K562 (cell line): ENCODE measurements at regions not wholly inside any gene's neighbourhood (a gene's known extent, or its start where the extent isn't known, plus 50 kb on each side); places are given as distances from the start of the nearest gene placed in this dataset.

Source experiments
- ATAC-seq: fragments of 200-7000 bp; cut with Tn5 transposase; 3 replicates; pipeline ENCODE4 v1.9.1; 2020; ENCODE audit warnings: moderate library complexity
- BruUV-seq: library from RNA; stranded (reverse); fragments of 400-500 nt; replicated peaks from 2 replicates; lab custom pipeline; 2021; lab: Mats Ljungman, UMichigan
- CTCF ChIA-PET: fragments of 300-600 bp; formaldehyde crosslinking; extraction: SDS; loops from one replicate; lab custom pipeline; 2021; ENCODE audit warnings: low intra/inter-chr PET ratio; lab: Yijun Ruan, JAX
- POLR2A ChIA-PET: fragments of 300-600, 350-650 bp; sonication (Branson Sonifier 250); formaldehyde crosslinking; extraction: SDS; loops from one replicate; lab custom pipeline; 2021; ENCODE audit warnings: antibody characterized with exemption, inconsistent platforms; lab: Yijun Ruan, JAX
- DNase-seq, 4 experiments: peaks; one replicate each; pipeline versions ENCODE4 v3.0.0 to v3.0.0-alpha.2; 2011 to 2018; ENCODE audit warnings: low spot score in 3 of 4, mixed read lengths in 3 of 4; ENCODE audit errors: extremely low read depth in 1 of 4
- FAIRE-seq: peaks from 2 replicates; lab custom pipeline; 2011; peaks lifted over from hg19 to GRCh38; lab: Jason Lieb, UNC
- H2AFZ ChIP-seq: 2 replicates; pipeline ENCODE4 v1.6.0; 2011; ENCODE audit warnings: low read depth, low read length, control low read depth, inconsistent platforms
- H3K27ac ChIP-seq: fragments of 200-600 bp; 3 replicates; pipeline ENCODE4 v1.8.0; 2011; ENCODE audit warnings: low read depth, mild to moderate bottlenecking, control low read depth, inconsistent platforms, low read length, moderate library complexity, mixed read lengths; ENCODE audit errors: extremely low read depth
- H3K27me3 ChIP-seq, 2 experiments: fragments of 300-600 bp in 1 of 2; 2 replicates in 1 of 2; 3 replicates in 1 of 2; pipeline versions ENCODE4 v1.6.0 to v1.8.0; 2011; ENCODE audit warnings: inconsistent platforms in 2 of 2, low read length in 2 of 2, mild to moderate bottlenecking in 1 of 2, mixed read lengths in 1 of 2, moderate library complexity in 1 of 2; ENCODE audit not compliant: control insufficient read depth in 2 of 2, insufficient read depth in 2 of 2
- H3K36me3 ChIP-seq: fragments of 300-600 bp; 3 replicates; pipeline ENCODE4 v1.8.0; 2011; ENCODE audit warnings: mild to moderate bottlenecking, low read length, inconsistent platforms; ENCODE audit not compliant: control insufficient read depth, insufficient read depth
- H3K4me1 ChIP-seq, 2 experiments: fragments of 200-600 bp in 1 of 2; replicated peaks in 1 of 2; 2 replicates in 1 of 2; 3 replicates in 1 of 2; pipeline versions ENCODE4 v1.5.1 to v1.8.0; 2011; ENCODE audit warnings: inconsistent platforms in 2 of 2, low read length in 2 of 2, mild to moderate bottlenecking in 1 of 2, mixed read lengths in 1 of 2, moderate library complexity in 1 of 2; ENCODE audit not compliant: control insufficient read depth in 2 of 2, insufficient read depth in 2 of 2
- H3K4me2 ChIP-seq: 2 replicates; pipeline ENCODE4 v1.6.1; 2011; ENCODE audit warnings: low read length, control low read depth, inconsistent platforms, mixed read lengths; ENCODE audit not compliant: insufficient read depth
- H3K4me3 ChIP-seq: fragments of 200-600 bp; sonication (generic), shearing (Covaris generic); 2 replicates; pipeline ENCODE4 v1.5.1; 2016; ENCODE audit warnings: control low read depth, inconsistent platforms
- H3K79me2 ChIP-seq: fragments of 200-600 bp; 3 replicates; pipeline ENCODE4 v1.8.0; 2011; ENCODE audit warnings: low read length, inconsistent platforms; ENCODE audit not compliant: control insufficient read depth, insufficient read depth
- H3K9ac ChIP-seq, 2 experiments: 2 replicates each; pipeline versions ENCODE4 v1.6.0 to v1.6.1; 2011; ENCODE audit warnings: low read depth in 2 of 2, low read length in 2 of 2, control low read depth in 1 of 2, inconsistent platforms in 1 of 2, mild to moderate bottlenecking in 1 of 2, mixed read lengths in 1 of 2; ENCODE audit not compliant: insufficient read depth in 1 of 2
- H3K9me1 ChIP-seq: one replicate; pipeline ENCODE4 v1.6.0; 2011; ENCODE audit warnings: inconsistent platforms, mild to moderate bottlenecking, low read length, moderate library complexity; ENCODE audit not compliant: control insufficient read depth, insufficient read depth
- H3K9me3 ChIP-seq: replicated peaks from 2 replicates; pipeline ENCODE4 v1.5.1; 2011; ENCODE audit warnings: low read depth, low read length, inconsistent platforms; ENCODE audit not compliant: control insufficient read depth, insufficient read depth
- H4K20me1 ChIP-seq: replicated peaks from 2 replicates; pipeline ENCODE4 v1.6.1; 2011; ENCODE audit warnings: low read length, inconsistent platforms, mixed read lengths; ENCODE audit not compliant: control insufficient read depth, insufficient read depth
- CHD2 ChIP-seq: IDR thresholded peaks from 2 replicates; pipeline ENCODE4 v1.6.1; 2011; ENCODE audit warnings: low read depth, low read length
- SIX5 ChIP-seq, 2 experiments: IDR thresholded peaks; 2 replicates each; pipeline ENCODE4 v1.6.1; 2011; ENCODE audit warnings: low read length in 2 of 2, borderline replicate concordance in 1 of 2, low read depth in 1 of 2, mild to moderate bottlenecking in 1 of 2, moderate library complexity in 1 of 2; ENCODE audit not compliant: insufficient read depth in 1 of 2
- SNAPC5 ChIP-seq: fragments of 250-450 bp; sonication (Bioruptor Pico); IDR thresholded peaks from 2 replicates; pipeline ENCODE4 v1.8.0; 2021; ENCODE audit warnings: moderate library complexity, mild to moderate bottlenecking, inconsistent platforms
- TARDBP ChIP-seq: fragments of 450-650 bp; IDR thresholded peaks from 2 replicates; pipeline ENCODE4 v1.6.1; 2016
- ZNF12 ChIP-seq: sonication (generic); formaldehyde crosslinking; IDR thresholded peaks from 2 replicates; pipeline ENCODE4 v1.4.0; 2020; ENCODE audit warnings: mild to moderate bottlenecking, missing genetic modification reagents
- WGBS: fragments of 100-300 bp; shearing (Covaris generic); methylation state at CpG from one replicate; pipeline ENCODE4 v1.1.6; 2016; ENCODE audit warnings: low coverage, mixed read lengths; ENCODE audit not compliant: insufficient coverage; ENCODE audit errors: missing lambda C conversion rate; 5-methylcytosine and 5-hydroxymethylcytosine counted together
- in situ Hi-C: fragments of 300-500 bp; cut with MboI; formaldehyde crosslinking; loops from 4 replicates; pipeline ENCODE4 v1.15.0; 2018; ENCODE audit warnings: inconsistent platforms, mixed read lengths
- intact Hi-C: fragments of 100-400 bp; cut with micrococcal nuclease; formaldehyde crosslinking; loops from 2 replicates; pipeline ENCODE4 v1.14.2; 2022
- TF ChIP-seq, protein P1 (sequence below): fragments of 450-650 bp; conservative IDR thresholded peaks from 2 replicates; pipeline ENCODE4 v1.6.1; 2016; ENCODE audit warnings: missing genetic modification characterization, low read depth, mild to moderate bottlenecking, control low read depth, missing compliant biosample characterization
- TF ChIP-seq, protein P2 (sequence below): conservative IDR thresholded peaks from 2 replicates; pipeline ENCODE4 v1.6.1; 2011; ENCODE audit warnings: low read depth, mild to moderate bottlenecking, low read length; ENCODE audit not compliant: control insufficient read depth
- TF ChIP-seq, protein P3 (sequence below): fragments of 450-650 bp; formaldehyde crosslinking; conservative IDR thresholded peaks from 2 replicates; pipeline ENCODE4 v1.4.0; 2022; ENCODE audit warnings: mild to moderate bottlenecking, missing genetic modification characterization

DNA sequence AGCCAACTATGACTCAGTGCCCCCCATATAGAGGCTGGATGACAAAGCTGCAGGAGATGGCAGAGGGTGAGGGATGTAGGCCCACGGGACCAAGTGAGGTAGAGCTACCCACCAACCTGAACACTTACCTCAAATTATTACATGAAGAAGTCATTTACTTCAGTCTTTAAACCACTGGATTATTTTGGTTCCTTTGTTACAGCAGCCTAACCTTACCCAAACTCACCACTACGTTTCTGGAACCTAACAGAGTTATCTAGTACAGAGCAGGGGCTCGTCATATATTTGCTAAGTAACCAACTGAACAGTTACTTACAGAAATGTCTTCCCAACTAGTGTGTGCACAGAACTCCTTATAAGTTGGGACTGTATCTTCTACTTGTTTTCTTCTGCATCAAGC is 85.2 kb upstream of the IGF1 start:
- DNase-seq (no peak), FAIRE-seq (no peak), ATAC-seq (no peak)
- Histone ChIP-seq H3K27me3 (no peaks in the 10 kb centered on the region), H3K9ac (no peak overlapping the region), H2AFZ (no peak overlapping the region), H3K79me2 (no peaks in the 10 kb centered on the region), H3K4me2 (no peak overlapping the region), H3K4me1 (no peaks in the 10 kb centered on the region), H3K9me3 (0 out of 2 replicates have a peak, but pooled peaks cover 2% of the 10 kb centered on the region), H4K20me1 (no peaks in the 10 kb centered on the region), H3K4me3 (no peak overlapping the region), H3K27ac (no peak overlapping the region), H3K36me3 (no peaks in the 10 kb centered on the region), H3K9me1 (no peaks in the 10 kb centered on the region)
- intact Hi-C loops (no loop called here), in situ Hi-C loops (no loop called here)
- TF ChIP-seq TARDBP = no peak
- peak; percentile 88 for TF ChIP-seq ZNF12 (CRISPR knock-in tag)
- no TSS peak for BruUV-seq
- CTCF ChIA-PET = no interaction called here
- POLR2A ChIA-PET = interaction anchor here (0.6 kb wide), 1 partner anchor 63 kb away, joined by 3 read pairs; no protein-coding TSS in a partner anchor
- WGBS = 2% methylated on average over 3 of the region's 3 CpGs

DNA sequence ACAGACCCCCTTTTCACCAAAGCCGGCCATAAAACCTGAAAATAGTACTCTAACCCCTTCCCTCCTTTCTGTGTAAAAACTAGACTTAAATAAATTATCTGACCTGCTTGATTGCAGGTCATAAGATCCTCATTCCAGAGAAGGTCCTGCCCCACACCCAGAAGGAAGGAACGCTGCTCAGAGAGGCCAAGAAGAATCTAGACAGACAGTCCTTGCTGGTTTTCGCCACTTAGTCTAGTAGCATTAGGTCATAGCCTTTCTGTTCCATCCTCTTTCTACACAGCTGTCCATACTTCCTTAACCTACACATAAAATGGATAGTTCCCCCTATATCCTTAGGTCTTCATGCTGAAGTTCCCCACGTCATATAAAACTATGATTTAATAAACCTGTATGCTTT is 83.7 kb upstream of the IGF1 start:
- Histone ChIP-seq H3K4me2 (no peak overlapping the region), H3K79me2 (no peaks in the 10 kb centered on the region), H2AFZ (no peak overlapping the region), H3K4me1 (no peaks in the 10 kb centered on the region), H3K9ac (no peak overlapping the region), H3K36me3 (no peaks in the 10 kb centered on the region), H3K27ac (no peak overlapping the region), H4K20me1 (no peaks in the 10 kb centered on the region), H3K9me3 (0 out of 2 replicates have a peak, but pooled peaks cover 2% of the 10 kb centered on the region), H3K27me3 (no peaks in the 10 kb centered on the region), H3K4me3 (no peak overlapping the region), H3K9me1 (no peaks in the 10 kb centered on the region)
- WGBS = 20% methylated on average over 4 of the region's 4 CpGs
- FAIRE-seq (no peak), DNase-seq (no peak), ATAC-seq (no peak)
- TF ChIP-seq, protein P1, sequence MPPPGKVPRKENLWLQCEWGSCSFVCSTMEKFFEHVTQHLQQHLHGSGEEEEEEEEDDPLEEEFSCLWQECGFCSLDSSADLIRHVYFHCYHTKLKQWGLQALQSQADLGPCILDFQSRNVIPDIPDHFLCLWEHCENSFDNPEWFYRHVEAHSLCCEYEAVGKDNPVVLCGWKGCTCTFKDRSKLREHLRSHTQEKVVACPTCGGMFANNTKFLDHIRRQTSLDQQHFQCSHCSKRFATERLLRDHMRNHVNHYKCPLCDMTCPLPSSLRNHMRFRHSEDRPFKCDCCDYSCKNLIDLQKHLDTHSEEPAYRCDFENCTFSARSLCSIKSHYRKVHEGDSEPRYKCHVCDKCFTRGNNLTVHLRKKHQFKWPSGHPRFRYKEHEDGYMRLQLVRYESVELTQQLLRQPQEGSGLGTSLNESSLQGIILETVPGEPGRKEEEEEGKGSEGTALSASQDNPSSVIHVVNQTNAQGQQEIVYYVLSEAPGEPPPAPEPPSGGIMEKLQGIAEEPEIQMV = no peak
- TF ChIP-seq CHD2 (no peak), SNAPC5 (CRISPR knock-in tag) (no peak), SIX5 (IDR thresholded peaks at IDR 0.05; ENCODE audit: borderline replicate concordance in 1 of 2, insufficient read depth in 1 of 2, low read depth in 1 of 2, low read length in 2 of 2) (no peak)
- TF ChIP-seq, protein P2, sequence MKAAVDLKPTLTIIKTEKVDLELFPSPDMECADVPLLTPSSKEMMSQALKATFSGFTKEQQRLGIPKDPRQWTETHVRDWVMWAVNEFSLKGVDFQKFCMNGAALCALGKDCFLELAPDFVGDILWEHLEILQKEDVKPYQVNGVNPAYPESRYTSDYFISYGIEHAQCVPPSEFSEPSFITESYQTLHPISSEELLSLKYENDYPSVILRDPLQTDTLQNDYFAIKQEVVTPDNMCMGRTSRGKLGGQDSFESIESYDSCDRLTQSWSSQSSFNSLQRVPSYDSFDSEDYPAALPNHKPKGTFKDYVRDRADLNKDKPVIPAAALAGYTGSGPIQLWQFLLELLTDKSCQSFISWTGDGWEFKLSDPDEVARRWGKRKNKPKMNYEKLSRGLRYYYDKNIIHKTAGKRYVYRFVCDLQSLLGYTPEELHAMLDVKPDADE = no peak
- TF ChIP-seq, protein P3, sequence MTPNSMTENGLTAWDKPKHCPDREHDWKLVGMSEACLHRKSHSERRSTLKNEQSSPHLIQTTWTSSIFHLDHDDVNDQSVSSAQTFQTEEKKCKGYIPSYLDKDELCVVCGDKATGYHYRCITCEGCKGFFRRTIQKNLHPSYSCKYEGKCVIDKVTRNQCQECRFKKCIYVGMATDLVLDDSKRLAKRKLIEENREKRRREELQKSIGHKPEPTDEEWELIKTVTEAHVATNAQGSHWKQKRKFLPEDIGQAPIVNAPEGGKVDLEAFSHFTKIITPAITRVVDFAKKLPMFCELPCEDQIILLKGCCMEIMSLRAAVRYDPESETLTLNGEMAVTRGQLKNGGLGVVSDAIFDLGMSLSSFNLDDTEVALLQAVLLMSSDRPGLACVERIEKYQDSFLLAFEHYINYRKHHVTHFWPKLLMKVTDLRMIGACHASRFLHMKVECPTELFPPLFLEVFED (CRISPR knock-in tag) = no peak
- POLR2A ChIA-PET = no interaction called here
- no TSS peak for BruUV-seq
- CTCF ChIA-PET = no interaction called here
- in situ Hi-C loops = no loop called here
- intact Hi-C loops = no loop called here
